ENCODE measurements at regions not wholly inside any gene's neighbourhood (a gene's known extent, or its start where the extent isn't known, plus 50 kb on each side); places are given as distances from the start of the nearest gene placed in this dataset.

DNA sequence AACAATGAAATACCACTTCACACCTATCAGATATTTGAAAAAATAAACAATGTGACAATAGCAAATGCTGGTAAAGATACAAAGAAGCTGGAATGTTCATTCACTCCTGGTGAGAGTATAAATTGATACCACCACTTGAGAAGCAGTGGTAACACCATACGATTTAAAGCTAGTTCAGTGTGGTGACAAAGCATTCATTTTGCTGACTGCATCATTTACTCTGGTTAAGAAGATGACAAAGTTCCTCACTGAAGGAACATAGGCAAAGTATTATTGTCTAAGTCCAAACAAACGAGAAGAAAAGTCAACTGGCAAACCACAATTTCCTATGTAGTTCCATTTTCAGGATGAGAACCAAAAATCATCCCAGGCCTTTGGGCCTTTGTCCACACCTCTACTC, 102.5 kb downstream of the GEMIN8 start:
- TF ChIP-seq, protein P1, sequence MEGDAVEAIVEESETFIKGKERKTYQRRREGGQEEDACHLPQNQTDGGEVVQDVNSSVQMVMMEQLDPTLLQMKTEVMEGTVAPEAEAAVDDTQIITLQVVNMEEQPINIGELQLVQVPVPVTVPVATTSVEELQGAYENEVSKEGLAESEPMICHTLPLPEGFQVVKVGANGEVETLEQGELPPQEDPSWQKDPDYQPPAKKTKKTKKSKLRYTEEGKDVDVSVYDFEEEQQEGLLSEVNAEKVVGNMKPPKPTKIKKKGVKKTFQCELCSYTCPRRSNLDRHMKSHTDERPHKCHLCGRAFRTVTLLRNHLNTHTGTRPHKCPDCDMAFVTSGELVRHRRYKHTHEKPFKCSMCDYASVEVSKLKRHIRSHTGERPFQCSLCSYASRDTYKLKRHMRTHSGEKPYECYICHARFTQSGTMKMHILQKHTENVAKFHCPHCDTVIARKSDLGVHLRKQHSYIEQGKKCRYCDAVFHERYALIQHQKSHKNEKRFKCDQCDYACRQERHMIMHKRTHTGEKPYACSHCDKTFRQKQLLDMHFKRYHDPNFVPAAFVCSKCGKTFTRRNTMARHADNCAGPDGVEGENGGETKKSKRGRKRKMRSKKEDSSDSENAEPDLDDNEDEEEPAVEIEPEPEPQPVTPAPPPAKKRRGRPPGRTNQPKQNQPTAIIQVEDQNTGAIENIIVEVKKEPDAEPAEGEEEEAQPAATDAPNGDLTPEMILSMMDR (conservative IDR thresholded peaks at IDR 0.05): no peak
- TF ChIP-seq ZFX (IDR thresholded peaks at IDR 0.05): no peak

DNA sequence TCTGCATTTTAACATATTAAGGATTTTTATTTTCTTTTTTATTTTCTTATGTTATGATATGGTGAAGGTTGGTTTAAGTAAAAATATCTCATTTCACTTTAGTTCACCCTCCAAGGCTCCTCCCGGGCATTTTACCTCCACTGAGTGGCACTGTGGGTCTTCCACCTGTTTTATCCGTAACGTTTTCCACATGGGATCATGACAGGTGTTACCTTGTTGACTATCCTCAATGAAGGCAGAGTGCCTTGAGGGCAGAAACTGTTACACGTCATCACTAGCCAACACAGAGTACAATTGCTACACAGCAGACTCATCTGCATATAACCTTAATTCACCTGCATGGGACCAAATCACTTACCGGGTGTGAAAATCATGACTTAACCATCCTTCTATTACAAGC, 105.8 kb downstream of the GEMIN8 start:
- no peak overlapping the region for H3K27ac ChIP-seq
- TF ChIP-seq, protein P1 (conservative IDR thresholded peaks at IDR 0.05): no peak
- TF ChIP-seq ZFX (IDR thresholded peaks at IDR 0.05): no peak

More for the DNA sequence above, 102.5 kb downstream of the GEMIN8 start:
- no peak overlapping the region for H3K27ac ChIP-seq

DNA sequence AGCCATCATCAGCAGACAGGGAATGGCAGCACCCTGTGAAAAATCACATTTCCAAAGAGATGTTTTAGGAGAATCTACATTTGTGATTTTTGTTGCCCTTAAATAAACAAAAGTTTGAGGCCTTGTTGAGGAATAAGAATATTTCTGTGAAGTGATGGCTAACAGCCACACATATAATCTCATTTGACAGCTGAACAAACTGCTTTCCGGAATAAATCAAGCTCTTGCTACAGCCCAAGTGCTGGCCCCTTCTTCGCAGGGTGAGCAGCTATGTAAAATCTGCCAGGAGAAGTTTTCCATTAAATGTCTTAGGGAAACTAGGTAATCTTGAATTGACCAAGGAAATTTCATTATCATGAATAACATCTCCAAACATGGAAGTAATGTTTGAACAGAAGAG, 106.4 kb upstream of the GPM6B start:
- no peak for TF ChIP-seq ZFX (IDR thresholded peaks at IDR 0.05)
- TF ChIP-seq, protein P1 (conservative IDR thresholded peaks at IDR 0.05): no peak
- H3K27ac ChIP-seq: no peak overlapping the region

DNA sequence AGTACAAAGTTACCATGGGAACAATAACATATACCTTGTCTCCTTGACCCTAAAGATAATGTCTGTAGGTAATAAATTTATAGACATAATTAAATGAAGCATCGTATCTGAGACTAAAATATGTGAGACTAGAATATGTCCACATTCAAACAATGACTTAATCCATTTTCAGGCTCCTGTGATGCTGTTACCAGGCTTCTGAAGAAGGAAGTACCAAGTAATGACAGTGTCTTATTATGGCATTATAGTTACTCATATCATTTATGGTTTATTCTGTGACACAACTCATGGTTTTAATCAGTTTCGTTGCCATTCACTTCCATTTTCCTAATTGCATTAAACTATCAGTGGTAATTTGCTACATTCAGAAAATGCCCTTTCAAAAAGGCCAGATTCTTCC, 100.6 kb upstream of the GPM6B start:
- H3K27ac ChIP-seq: no peak overlapping the region
- TF ChIP-seq, protein P1 (conservative IDR thresholded peaks at IDR 0.05): no peak
- TF ChIP-seq ZFX (IDR thresholded peaks at IDR 0.05): no peak

DNA sequence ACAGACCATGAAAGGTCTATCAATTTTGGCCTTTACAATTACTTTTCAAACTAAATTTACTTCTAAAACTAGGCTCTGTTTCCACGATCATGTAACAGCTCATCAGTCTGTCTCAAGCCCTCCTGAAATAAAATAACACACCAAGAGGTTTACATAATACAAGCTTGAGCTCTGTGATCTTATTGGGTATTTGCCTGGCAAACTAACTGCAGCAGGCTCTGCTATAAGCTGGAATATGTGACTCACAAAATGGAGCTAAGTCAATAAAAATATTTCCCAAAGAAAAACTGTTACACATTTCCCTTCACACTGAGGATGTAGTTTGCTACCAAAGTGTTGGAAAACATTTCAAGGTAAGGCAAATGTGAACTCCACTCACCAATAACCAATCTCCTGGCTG, 94.7 kb upstream of the GPM6B start:
- H3K27ac ChIP-seq: no peak overlapping the region

DNA sequence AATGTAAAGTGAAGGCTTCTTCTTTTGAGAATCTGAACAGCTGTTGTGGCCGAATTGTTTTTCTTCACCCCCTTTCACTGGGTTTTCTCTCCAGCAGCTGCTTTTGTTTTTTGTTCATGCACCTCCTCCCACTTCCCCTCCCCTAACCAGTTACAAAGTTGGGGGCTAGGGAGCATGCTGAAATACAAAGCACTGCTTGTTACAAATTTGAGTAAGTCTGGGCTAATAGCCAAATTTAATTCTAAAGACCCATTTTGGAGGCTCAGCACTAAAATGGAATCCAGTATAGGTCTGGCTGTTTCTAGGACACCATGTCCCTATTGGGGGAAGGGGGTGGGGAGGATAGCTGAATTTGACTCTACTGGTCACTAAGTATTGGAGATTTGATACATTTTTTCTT, 89.2 kb upstream of the GPM6B start:
- TF ChIP-seq, protein P1 (conservative IDR thresholded peaks at IDR 0.05): no peak
- no peak for TF ChIP-seq ZFX (IDR thresholded peaks at IDR 0.05)
- H3K27ac ChIP-seq: no peak overlapping the region

More for the DNA sequence above, 94.7 kb upstream of the GPM6B start:
- TF ChIP-seq, protein P1 (conservative IDR thresholded peaks at IDR 0.05): no peak
- no peak for TF ChIP-seq ZFX (IDR thresholded peaks at IDR 0.05)

DNA sequence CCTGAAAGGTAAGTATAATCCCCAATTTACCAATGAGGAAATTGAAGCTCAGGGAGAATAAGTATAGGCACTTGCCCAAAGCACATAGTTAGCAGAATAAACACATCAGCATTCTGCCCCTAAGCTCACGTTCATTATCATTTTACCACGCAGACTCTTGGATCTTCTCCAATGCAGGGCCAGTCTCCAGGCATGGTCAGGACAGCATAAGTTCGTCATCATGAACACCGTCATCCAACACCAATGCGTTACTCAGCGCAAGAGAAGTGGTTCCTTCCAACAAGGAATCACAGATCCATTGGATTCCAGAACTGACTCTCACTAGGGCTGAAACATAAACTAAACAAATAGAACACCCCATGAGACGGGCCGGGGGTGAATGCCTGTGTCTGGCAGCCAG, 86.5 kb upstream of the GPM6B start:
- TF ChIP-seq ZFX (IDR thresholded peaks at IDR 0.05): no peak
- TF ChIP-seq, protein P1 (conservative IDR thresholded peaks at IDR 0.05): no peak
- H3K27ac ChIP-seq: no peak overlapping the region

Measured in C4-2B (cell line).